ENCODE measurements at regions not wholly inside any gene's neighbourhood (a gene's known extent, or its start where the extent isn't known, plus 50 kb on each side); places are given as distances from the start of the nearest gene placed in this dataset.
"Not testable (repeated sequence)": the region's sequence is repeated elsewhere in the genome, so short reads cannot be mapped to it uniquely, and the experiment has no call there.

GRCh38 chr14:41549821-41550607, 56.7 kb upstream of the LRFN5 start:
- peaks cover 8% of the 10 kb centered on the region for H3K4me1 ChIP-seq (ENCODE audit: control insufficient read depth, insufficient read depth, low read length, poor library complexity, severe bottlenecking)
- H3K9me3 ChIP-seq (ENCODE audit: control insufficient read depth, low read length): no peaks in the 10 kb centered on the region
- H3K36me3 ChIP-seq (ENCODE audit: control insufficient read depth, insufficient read depth, low read length): no peaks in the 10 kb centered on the region
- WGBS, 2 experiments (ENCODE audit: insufficient coverage in 2 of 2): 89 to 92% methylated on average over 1 to 2 of the region's 2 CpGs
- H3K27ac ChIP-seq (ENCODE audit: low read depth, low read length, severe bottlenecking): peak overlapping the region; percentile 73
- H3K4me3 ChIP-seq (ENCODE audit: extremely low read depth, insufficient read depth, low read length, poor library complexity, severe bottlenecking): no peak overlapping the region

- H3K27ac ChIP-seq (ENCODE audit: low read depth, low read length, severe bottlenecking): peak overlapping the region; percentile 73
- peaks cover 8% of the 10 kb centered on the region for H3K4me1 ChIP-seq (ENCODE audit: control insufficient read depth, insufficient read depth, low read length, poor library complexity, severe bottlenecking)
- no CpG with 5 or more reads among the region's 2 CpGs for WGBS, 2 experiments (ENCODE audit: insufficient coverage in 2 of 2)
Observed at GRCh38 chr14:41549282-41549681, 57.4 kb upstream of the LRFN5 start.

GRCh38 chr14:41548666-41549065, 58.0 kb upstream of the LRFN5 start:
- Histone ChIP-seq H3K36me3 (ENCODE audit: control insufficient read depth, insufficient read depth, low read length) (no peaks in the 10 kb centered on the region), H3K4me3 (ENCODE audit: extremely low read depth, insufficient read depth, low read length, poor library complexity, severe bottlenecking) (no peak overlapping the region), H3K27ac (ENCODE audit: low read depth, low read length, severe bottlenecking) (no peak overlapping the region), H3K4me1 (ENCODE audit: control insufficient read depth, insufficient read depth, low read length, poor library complexity, severe bottlenecking) (peaks cover 8% of the 10 kb centered on the region), H3K9me3 (ENCODE audit: control insufficient read depth, low read length) (no peaks in the 10 kb centered on the region)
- 100% methylated on average over 1 of the region's 2 CpGs; no CpG with 5 or more reads in 1 of the 2 experiments for WGBS, 2 experiments (ENCODE audit: insufficient coverage in 2 of 2)

More at GRCh38 chr14:41549282-41549681, 57.4 kb upstream of the LRFN5 start:
- Histone ChIP-seq H3K36me3 (ENCODE audit: control insufficient read depth, insufficient read depth, low read length) (no peaks in the 10 kb centered on the region), H3K9me3 (ENCODE audit: control insufficient read depth, low read length) (no peaks in the 10 kb centered on the region), H3K4me3 (ENCODE audit: extremely low read depth, insufficient read depth, low read length, poor library complexity, severe bottlenecking) (no peak overlapping the region)

- no peak overlapping the region for H3K27ac ChIP-seq (ENCODE audit: low read depth, low read length, severe bottlenecking)
- H3K4me1 ChIP-seq (ENCODE audit: control insufficient read depth, insufficient read depth, low read length, poor library complexity, severe bottlenecking): no peaks in the 10 kb centered on the region
- H3K36me3 ChIP-seq (ENCODE audit: control insufficient read depth, insufficient read depth, low read length): no peaks in the 10 kb centered on the region
- no peak overlapping the region for H3K4me3 ChIP-seq (ENCODE audit: extremely low read depth, insufficient read depth, low read length, poor library complexity, severe bottlenecking)
- peaks cover 8% of the 10 kb centered on the region for H3K9me3 ChIP-seq (ENCODE audit: control insufficient read depth, low read length)
- WGBS, 2 experiments (ENCODE audit: insufficient coverage in 2 of 2): 100% methylated on average over 1 of the region's 3 CpGs
Observed at GRCh38 chr14:41541333-41541732, 65.3 kb upstream of the LRFN5 start.

GRCh38 chr14:41532255-41532654, 74.4 kb upstream of the LRFN5 start:
- Histone ChIP-seq H3K4me3 (ENCODE audit: extremely low read depth, insufficient read depth, low read length, poor library complexity, severe bottlenecking) (no peak overlapping the region), H3K36me3 (ENCODE audit: control insufficient read depth, insufficient read depth, low read length) (no peaks in the 10 kb centered on the region), H3K9me3 (ENCODE audit: control insufficient read depth, low read length) (no peaks in the 10 kb centered on the region), H3K4me1 (ENCODE audit: control insufficient read depth, insufficient read depth, low read length, poor library complexity, severe bottlenecking) (no peaks in the 10 kb centered on the region), H3K27ac (ENCODE audit: low read depth, low read length, severe bottlenecking) (no peak overlapping the region)
- no CpG with 5 or more reads among the region's 2 CpGs for WGBS, 2 experiments (ENCODE audit: insufficient coverage in 2 of 2)

- no peaks in the 10 kb centered on the region for H3K36me3 ChIP-seq (ENCODE audit: control insufficient read depth, insufficient read depth, low read length)
- no peak overlapping the region for H3K27ac ChIP-seq (ENCODE audit: low read depth, low read length, severe bottlenecking)
- no CpG with 5 or more reads among the region's 1 CpG for WGBS, 2 experiments (ENCODE audit: insufficient coverage in 2 of 2)
- H3K4me1 ChIP-seq (ENCODE audit: control insufficient read depth, insufficient read depth, low read length, poor library complexity, severe bottlenecking): peaks cover 2% of the 10 kb centered on the region
- H3K9me3 ChIP-seq (ENCODE audit: control insufficient read depth, low read length): no peaks in the 10 kb centered on the region
- no peak overlapping the region for H3K4me3 ChIP-seq (ENCODE audit: extremely low read depth, insufficient read depth, low read length, poor library complexity, severe bottlenecking)
Observed at GRCh38 chr14:41521891-41522290, 84.8 kb upstream of the LRFN5 start.

GRCh38 chr14:41518030-41518429, 88.6 kb upstream of the LRFN5 start:
- H3K27ac ChIP-seq (ENCODE audit: low read depth, low read length, severe bottlenecking); H3K9me3 ChIP-seq (ENCODE audit: control insufficient read depth, low read length); H3K4me3 ChIP-seq (ENCODE audit: extremely low read depth, insufficient read depth, low read length, poor library complexity, severe bottlenecking); H3K4me1 ChIP-seq (ENCODE audit: control insufficient read depth, insufficient read depth, low read length, poor library complexity, severe bottlenecking); H3K36me3 ChIP-seq (ENCODE audit: control insufficient read depth, insufficient read depth, low read length): not testable (repeated sequence)
- 80% methylated on average over 1 of the region's 11 CpGs; no CpG with 5 or more reads in 1 of the 2 experiments for whole genome bisulfite sequencing, 2 experiments (ENCODE audit: insufficient coverage in 2 of 2)

GRCh38 chr14:41506552-41506951, 100.1 kb upstream of the LRFN5 start:
- H3K9me3 ChIP-seq (ENCODE audit: control insufficient read depth, low read length): no peaks in the 10 kb centered on the region
- H3K27ac ChIP-seq (ENCODE audit: low read depth, low read length, severe bottlenecking): no peak overlapping the region
- H3K4me3 ChIP-seq (ENCODE audit: extremely low read depth, insufficient read depth, low read length, poor library complexity, severe bottlenecking): no peak overlapping the region
- WGBS, 2 experiments (ENCODE audit: insufficient coverage in 2 of 2): 100% methylated on average over 1 of the region's 2 CpGs; no CpG with 5 or more reads in 1 of the 2 experiments
- H3K36me3 ChIP-seq (ENCODE audit: control insufficient read depth, insufficient read depth, low read length): no peaks in the 10 kb centered on the region
- no peaks in the 10 kb centered on the region for H3K4me1 ChIP-seq (ENCODE audit: control insufficient read depth, insufficient read depth, low read length, poor library complexity, severe bottlenecking)

GRCh38 chr14:41505491-41505890, 101.2 kb upstream of the LRFN5 start:
- Histone ChIP-seq H3K4me1 (ENCODE audit: control insufficient read depth, insufficient read depth, low read length, poor library complexity, severe bottlenecking) (no peaks in the 10 kb centered on the region), H3K36me3 (ENCODE audit: control insufficient read depth, insufficient read depth, low read length) (no peaks in the 10 kb centered on the region), H3K4me3 (ENCODE audit: extremely low read depth, insufficient read depth, low read length, poor library complexity, severe bottlenecking) (no peak overlapping the region), H3K27ac (ENCODE audit: low read depth, low read length, severe bottlenecking) (no peak overlapping the region), H3K9me3 (ENCODE audit: control insufficient read depth, low read length) (no peaks in the 10 kb centered on the region)
- WGBS, 2 experiments (ENCODE audit: insufficient coverage in 2 of 2): 73% methylated on average over 2 of the region's 2 CpGs; no CpG with 5 or more reads in 1 of the 2 experiments

- no peaks in the 10 kb centered on the region for H3K36me3 ChIP-seq (ENCODE audit: control insufficient read depth, insufficient read depth, low read length)
- H3K4me3 ChIP-seq (ENCODE audit: extremely low read depth, insufficient read depth, low read length, poor library complexity, severe bottlenecking): no peak overlapping the region
- no peaks in the 10 kb centered on the region for H3K4me1 ChIP-seq (ENCODE audit: control insufficient read depth, insufficient read depth, low read length, poor library complexity, severe bottlenecking)
- WGBS, 2 experiments (ENCODE audit: insufficient coverage in 2 of 2): 100% methylated on average over 1 of the region's 2 CpGs; no CpG with 5 or more reads in 1 of the 2 experiments
- H3K27ac ChIP-seq (ENCODE audit: low read depth, low read length, severe bottlenecking): no peak overlapping the region
- H3K9me3 ChIP-seq (ENCODE audit: control insufficient read depth, low read length): no peaks in the 10 kb centered on the region
Observed at GRCh38 chr14:41498959-41499358, 107.7 kb upstream of the LRFN5 start.

GRCh38 chr14:41490323-41490722, 116.4 kb upstream of the LRFN5 start:
- no peaks in the 10 kb centered on the region for H3K4me1 ChIP-seq (ENCODE audit: control insufficient read depth, insufficient read depth, low read length, poor library complexity, severe bottlenecking)
- no CpG with 5 or more reads among the region's 2 CpGs for WGBS, 2 experiments (ENCODE audit: insufficient coverage in 2 of 2)
- no peaks in the 10 kb centered on the region for H3K36me3 ChIP-seq (ENCODE audit: control insufficient read depth, insufficient read depth, low read length)
- no peak overlapping the region for H3K4me3 ChIP-seq (ENCODE audit: extremely low read depth, insufficient read depth, low read length, poor library complexity, severe bottlenecking)
- H3K9me3 ChIP-seq (ENCODE audit: control insufficient read depth, low read length): no peaks in the 10 kb centered on the region
- H3K27ac ChIP-seq (ENCODE audit: low read depth, low read length, severe bottlenecking): no peak overlapping the region

Data from mesodermal cell (in vitro differentiated cells).